NCI-H226 (cell line): ENCODE measurements at regions not wholly inside any gene's neighbourhood (a gene's known extent, or its start where the extent isn't known, plus 50 kb on each side); places are given as distances from the start of the nearest gene placed in this dataset.
A peak's percentile ranks its signal among the peaks of the same experiment; 100 is the strongest.

Experiments
- DNase-seq: peaks from one replicate; pipeline ENCODE4 v3.0.0-alpha.2; 2015

DNA sequence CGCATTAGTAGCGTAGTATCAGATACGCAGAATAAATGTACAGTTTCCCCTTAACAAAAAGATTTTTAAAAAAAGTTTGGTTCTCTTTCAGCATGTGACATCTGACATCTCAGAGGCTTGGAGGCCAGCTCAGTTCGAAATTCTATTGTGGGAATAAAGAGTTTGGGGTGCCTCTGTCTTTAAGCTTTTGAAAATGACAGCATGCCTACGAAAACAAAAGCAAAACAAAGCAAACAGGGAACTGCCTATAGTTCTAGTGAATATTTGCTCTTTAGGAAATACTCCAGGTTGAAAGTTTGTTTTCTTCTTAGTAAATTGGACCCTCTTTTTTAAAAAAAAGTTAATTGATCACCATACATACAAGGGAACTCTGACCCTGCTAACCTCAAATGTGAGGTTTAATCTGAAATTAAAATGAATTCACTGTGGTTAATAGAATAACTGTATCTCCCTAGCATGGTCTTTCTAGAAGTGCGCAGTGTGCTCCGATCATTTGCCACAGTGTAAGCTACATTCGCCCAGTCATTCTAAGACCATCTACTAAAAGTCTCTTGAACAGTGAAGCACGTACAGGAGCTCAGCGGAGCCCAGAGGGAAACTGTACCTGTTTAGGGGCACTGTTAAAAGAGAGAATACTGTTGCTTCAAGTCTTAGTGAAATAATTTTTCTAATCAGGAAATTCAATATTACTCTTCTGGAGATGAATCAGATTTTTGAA lies 347.0 kb upstream of the CDH2 start:
- no peak for DNase-seq

DNA sequence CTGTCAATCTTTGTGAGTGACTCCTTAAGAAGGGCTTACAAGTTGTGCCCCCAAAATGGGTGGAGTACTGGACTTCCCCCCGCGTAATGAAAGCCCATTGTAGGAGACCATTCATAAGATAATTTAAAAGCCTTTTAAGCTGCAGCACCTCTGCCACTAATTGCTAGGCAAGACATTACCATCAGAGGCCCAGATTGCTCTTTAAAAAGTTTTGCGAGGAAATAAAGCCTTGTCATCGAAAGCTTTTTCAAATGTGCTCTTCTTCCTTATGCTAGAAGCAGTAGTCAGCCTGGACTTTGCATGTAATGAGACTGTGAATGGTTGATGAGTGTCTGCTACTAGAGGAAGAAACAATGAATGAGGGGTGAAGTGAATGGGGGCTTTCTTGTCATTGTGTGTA lies 345.3 kb upstream of the CDH2 start:
- DNase-seq: no peak

DNA sequence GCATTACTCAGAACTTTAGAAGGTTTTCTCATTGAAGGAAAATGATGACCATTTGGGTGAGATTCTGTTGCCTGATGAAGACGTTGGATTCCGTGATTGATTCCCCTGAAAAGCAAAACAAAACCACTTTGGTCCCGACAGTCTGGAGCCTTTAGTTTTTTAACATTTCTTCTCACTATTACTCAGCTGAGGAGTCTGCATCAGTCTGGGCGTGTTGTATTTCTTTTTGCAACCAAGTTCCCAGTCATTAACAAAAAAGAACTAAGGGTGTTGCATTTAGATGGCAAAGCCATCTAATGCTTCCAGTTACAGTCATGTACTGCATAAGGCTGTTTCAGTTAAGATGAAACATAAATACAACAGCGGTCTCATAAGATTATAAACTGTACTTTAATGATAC lies 343.1 kb upstream of the CDH2 start:
- no peak for DNase-seq

DNA sequence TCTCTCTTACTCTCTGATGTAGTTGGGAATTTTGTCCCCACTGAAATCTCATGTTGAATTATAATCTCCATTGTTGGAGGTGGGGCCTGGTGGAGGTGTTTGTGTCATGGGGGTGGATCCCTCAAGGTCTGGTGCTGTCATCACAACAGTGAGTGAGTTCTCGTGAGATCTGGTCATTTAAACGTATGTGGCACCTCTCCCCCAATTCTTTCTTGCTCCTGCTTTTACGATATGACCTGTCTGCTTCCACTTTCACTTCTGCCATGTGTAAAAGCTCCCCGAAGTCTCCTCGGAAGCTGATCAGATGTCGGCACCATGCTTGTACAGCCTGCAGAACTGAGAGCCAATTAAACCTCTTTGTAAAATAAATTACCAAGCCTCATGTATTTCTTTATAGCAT lies 337.8 kb upstream of the CDH2 start:
- no peak for DNase-seq

DNA sequence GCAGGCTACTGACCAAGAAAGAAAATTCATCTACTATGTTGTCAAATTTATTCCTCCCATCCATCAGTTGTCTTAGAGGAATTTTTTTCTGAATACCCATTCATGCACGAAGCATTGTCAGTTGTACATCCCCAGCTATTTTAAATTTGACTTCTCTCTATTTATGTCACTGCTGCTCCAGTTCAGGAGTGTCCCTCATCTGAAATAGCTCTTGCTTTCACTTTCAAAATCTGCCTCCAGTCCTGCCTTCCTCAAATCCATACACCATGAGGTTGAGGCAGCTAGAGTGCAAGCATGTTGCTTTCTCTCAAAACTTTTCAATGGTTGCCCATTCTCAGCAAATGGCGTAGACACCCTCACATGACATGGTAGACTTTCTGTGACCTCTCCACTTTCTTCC lies 335.4 kb upstream of the CDH2 start:
- no peak for DNase-seq

DNA sequence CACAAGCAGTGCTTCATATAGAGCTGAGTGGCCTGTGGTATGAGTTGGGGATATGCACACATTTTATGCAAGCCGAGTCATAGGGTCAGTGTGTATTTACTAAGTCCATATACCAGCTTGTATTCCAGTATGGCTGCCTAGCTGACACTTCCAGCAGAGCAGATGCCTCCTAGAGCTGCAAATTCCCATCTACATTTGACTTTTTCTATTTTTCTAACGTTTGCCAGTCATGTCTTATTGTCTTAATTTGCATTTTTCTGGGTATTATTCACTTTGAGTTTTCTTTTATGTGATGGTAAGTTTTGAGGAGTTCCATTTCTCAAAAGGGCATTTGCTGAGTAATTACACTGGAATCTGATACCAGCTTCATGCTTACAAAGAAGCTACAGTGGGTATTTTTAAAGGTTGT lies 334.5 kb upstream of the CDH2 start:
- DNase-seq: peak; percentile 62

DNA sequence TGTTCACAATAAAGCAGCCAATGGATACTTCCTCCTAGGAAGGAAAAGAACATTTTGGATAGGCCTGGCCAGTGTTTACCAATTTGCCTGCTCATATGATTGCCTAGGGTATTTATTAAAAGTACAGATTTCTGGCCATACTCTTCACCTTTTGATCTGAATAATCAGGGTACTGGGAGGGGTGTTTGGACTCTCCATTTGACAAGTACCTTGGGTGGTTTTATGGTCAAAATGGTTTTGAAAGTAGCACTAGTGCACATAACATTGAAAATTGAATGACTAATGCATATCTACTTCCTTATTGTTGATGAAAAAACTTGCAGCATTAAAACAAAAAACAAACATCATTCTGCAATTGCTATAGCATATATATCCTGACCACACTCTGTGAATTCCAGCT lies 333.3 kb upstream of the CDH2 start:
- no peak for DNase-seq

DNA sequence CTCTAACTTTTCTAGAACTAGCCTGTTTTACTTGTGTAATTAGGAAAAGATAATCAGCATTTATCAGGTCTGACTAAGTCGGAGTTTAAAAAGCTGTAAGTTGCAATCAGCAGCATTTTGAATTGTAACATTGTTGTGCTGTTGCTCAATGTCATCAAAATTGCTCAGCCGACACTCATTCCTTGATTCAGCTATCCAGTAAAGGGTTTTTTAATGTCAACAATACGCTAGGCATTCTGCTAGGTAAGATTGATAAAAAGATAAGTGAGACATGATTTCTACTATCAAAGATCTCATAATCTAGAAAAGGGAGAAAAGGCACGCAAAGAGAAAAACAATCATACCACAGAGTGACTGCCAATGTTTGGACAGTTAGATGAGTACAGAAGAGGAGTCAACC lies 327.1 kb upstream of the CDH2 start:
- no peak for DNase-seq

DNA sequence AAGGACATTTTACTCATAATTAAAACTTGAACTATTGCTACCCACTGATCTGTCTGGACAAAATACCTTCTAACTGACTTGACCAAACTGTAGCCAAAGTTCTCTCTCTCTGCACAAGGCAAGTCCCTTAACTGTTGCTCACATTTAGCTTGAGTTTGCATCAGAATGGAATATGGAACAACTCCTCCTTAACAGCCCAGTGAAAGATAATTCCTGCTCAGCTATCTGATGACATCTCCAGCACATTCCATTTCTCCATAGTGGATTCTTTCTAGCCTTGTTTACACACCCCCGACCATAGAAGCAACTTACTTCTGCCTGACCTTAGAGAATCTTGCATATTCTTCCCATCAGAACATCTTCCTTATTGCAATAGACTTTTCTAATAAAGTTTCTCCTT lies 317.2 kb upstream of the CDH2 start:
- DNase-seq: peak; percentile 56

DNA sequence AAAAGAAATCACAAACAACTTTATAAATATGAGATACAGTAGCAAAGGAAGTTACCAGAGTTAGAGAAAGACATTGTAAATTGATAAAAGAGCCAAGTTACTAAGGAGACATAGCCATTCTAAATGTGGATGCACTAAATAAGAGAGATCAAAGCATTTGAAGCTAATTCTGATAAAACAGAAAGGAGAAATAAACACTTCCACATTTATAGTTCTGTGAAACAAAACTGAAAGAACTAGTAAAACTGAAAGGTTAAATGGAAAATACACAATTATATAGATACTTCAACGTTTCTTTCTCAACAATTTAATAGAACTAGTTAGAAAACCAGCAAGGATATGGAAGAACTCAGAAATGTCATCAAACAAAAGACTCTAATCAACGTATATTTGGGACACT lies 309.0 kb upstream of the CDH2 start:
- DNase-seq: no peak

DNA sequence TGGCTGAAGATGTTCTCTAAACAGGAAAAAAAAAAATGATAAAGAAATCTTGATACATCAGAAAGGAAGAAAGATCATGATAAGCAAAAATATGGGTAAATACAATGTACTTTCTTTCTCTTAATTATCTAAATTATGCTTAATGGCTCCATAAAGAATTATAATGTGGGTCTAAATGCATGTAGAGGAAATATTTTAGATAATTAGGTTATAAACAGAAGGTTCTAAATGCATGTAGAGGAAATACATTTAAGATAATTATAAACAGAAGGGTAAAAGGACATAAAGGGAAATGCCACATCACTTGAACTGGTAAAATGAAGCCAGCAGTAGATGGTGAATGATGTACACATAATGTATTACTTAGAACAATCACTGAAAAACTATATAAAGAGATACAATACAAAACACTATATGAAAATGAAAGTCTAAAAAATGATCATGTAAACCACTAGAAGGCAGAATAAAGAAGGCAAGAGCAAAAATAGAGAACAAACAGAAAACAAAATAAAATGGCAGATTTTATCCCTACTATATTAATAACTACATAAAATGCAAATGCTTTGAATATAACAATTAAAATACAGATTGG lies 308.4 kb upstream of the CDH2 start:
- DNase-seq: no peak

DNA sequence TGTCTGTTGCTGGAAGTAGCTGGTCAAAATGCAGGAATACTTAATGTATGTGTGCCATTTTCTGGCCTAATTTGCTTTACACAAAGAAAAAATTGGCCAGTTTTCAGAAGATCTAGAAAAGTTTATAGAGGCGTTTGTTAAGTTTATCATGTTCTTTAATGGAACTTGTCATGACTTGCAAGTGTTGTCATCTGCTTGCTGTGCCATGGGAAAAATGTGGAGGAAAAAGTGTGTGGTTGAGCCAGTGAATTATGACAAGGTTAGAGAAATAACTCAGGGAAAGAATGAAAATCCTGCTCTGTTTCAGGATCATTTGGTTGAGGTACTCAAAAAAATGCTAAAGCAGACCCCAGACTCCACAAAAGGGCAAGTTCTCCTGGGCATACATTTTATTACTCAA lies 301.6 kb upstream of the CDH2 start:
- no peak for DNase-seq

DNA sequence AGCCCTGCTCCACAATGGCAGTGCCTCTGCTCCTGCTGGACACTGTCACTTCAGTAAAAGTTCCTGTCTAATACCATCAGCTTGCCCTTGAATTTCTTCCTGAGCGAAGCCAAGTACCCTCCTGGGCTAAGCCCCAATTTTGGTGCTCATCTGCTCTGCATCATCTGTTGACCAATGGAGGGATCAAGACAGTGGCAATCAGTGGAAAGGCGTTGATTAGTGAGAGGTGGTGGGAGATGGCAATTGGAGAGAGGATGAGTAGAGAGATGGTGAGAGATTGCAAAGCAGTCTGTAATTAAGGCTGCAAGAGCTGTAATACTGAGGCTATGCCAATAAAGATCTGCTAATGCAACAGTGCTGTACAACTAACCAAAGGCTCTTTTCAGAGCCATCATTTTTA lies 299.4 kb upstream of the CDH2 start:
- DNase-seq: no peak

DNA sequence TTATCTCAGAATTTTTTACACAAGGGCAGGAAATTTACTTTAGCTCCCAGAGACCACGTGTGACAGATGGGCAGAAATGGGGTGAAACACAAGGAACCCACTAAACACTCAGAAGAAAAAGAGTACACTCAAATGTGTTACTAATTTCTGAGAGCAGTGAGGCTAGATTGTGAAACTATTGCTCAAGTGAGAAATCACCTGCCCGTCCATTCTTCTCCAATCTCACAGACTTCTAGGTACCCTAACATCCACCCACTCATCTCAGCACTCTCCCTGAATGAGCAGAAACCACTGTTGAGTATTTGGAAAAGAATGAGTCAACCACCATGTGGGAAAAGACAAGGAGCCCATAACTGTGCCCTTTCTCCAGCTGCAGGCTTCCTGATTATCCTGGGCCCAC lies 293.0 kb upstream of the CDH2 start:
- peak; percentile 26 for DNase-seq

DNA sequence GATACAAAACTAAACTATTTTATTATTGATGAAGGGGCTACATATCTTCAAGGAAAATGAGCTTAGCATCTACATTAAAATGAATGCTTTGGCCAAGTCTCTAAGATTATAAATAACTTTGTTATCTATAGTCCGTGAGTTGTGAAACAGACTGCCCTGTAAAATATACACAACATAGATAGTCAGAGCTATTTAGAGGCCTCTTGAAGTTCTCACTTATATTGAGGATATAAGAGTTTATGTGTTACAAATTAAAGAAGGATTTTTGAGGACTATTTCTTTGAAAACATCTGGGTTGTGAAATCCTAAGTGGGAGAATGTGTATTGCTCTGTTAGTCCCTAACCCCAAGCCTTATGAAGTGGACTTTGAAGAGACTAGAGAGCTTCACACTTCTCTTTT lies 292.0 kb upstream of the CDH2 start:
- no peak for DNase-seq

DNA sequence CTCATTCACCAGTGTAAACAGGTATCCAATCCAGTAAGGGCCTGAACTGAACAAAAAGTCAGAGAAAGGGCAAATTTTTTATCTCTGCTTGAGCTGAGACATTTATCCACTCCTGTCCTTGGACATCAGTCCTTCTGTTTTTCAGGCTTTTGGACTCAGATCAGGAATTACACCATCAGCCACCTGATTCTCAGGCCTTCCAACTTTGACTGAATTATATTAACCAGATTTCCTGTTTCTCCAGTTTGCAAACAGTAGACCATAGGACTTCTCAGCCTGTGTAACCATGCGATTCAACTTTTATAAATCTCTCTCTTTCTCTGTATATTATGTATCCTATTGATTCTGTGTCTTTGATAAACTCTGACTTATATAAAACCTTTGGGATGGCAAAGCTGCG lies 289.3 kb upstream of the CDH2 start:
- no peak for DNase-seq

DNA sequence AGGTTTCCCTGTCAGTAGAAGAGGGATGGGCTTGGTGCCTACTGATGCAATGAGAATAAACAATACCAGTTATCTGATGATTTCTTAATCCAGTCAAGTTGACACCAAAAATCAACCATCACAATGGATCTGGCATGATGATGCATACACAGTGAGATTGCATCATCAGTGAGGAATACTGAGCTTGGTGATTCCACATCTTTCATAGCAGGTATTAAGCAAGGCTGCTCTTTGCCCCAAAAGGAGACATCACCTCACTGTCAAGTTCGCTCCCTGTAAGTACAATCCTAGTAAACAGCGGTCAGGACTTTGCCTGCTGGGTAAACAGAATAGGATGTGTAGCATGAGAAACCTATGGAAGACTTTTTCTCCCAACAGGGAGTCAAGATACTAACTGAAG lies 282.7 kb upstream of the CDH2 start:
- peak; percentile 40 for DNase-seq

DNA sequence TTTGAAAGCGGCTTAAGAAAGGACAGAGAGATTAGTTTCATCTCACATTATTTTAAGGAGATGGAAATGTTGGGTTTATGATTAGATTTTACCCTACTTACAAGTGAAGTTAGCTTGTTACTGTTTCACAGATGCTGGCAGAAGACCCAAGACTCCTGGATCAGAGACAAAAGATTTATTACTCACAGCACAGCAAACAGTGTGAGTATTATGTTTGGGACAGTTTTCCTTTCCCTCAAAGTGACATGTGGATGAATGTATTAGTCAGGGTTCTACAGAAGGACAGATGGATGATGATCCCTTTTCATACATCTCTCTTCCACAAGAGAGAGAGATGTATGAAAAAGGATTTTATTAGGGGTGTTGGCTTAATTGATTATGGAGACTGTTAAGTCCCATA lies 281.8 kb upstream of the CDH2 start:
- no peak for DNase-seq

DNA sequence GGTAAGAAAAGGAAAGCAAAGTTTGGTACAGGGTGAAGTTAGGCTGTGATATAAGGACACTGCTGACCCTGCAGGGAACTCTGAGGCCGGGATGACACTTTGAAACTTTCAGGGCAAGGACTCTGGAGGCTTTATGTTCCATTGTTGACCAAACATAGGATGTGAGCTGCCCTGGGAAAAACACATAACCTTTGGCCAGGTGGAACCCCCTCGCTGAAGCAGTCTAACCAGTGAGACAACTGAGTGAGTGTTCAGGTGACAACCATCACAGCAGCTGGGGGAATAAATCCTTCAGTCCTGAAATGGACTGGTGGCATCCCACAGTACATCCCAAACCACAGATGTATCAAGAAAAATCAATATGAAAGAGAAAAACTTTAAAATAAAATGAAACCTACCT lies 280.9 kb upstream of the CDH2 start:
- DNase-seq: no peak

DNA sequence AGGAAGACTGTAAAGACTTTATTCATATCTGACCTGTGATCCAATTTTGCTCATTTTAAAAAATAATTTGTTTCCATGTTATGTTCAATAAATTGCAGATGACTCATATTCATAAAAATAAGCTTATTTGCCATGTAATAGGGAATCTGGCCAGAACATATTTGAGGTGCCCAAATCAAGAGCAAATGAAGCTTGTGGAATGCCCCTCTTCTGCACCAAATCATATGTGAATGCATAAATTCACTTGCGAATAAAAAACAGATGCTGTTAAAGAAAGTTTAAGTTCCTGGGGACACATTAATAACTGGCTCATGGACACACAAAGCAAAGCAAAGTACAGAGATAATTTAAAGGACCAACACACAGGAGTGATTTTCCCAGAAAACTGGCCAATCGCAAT lies 279.0 kb upstream of the CDH2 start:
- no peak for DNase-seq

DNA sequence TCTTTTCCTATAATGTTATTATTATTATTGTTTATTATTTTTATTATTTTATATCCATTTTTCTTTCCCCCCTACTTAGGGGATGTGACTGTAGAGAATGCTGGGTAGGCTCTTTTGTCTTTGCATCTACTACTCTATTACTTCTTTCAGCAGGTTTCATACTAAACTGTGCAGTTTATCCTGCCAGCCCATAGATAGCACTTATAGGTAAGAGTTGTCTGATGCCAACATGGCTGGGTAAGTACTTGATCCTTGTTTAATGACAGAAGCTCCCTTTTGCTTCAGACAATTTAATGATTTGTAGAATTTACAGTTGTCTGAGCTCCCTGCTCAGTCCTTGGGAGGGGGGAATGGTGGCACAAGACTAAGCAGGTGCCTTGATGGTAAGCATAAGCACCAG lies 262.9 kb upstream of the CDH2 start:
- no peak for DNase-seq

DNA sequence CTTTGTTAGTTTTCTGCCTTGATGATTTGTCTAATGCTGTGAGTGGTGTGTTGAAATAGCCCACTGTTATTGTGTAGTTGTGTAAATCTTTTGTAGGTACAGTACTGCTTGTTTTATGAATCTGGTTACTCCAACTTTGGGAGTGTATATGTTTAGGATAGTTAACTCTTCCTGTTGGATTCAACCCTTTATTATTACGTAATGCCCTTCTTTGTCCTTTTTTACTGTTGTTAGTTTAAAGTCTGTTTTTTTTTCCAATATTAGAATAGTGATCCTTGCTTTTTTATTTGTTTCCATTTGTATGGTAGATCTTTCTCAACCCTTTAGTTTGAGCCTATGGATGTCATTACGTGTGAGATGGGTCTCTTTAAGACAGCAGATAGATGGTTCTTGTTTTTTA lies 261.5 kb upstream of the CDH2 start:
- no peak for DNase-seq

DNA sequence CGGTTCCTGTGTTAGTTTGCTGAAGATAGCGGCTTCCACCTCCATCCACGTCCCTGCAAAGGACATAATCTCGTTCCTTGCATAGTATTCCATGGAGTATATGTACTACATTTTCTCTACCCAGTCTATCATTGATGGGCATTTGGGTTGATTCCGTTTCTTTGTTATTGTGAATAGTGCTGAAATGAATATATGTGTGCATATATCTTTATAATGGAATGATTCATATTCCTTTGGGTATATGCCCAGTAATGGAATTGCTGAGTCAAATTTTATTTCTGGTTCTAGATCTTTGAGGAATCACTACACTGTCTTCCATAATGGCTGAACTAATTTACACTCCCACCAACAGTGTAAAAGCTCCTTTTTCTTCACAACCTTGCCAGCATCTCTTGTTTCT lies 255.4 kb upstream of the CDH2 start:
- DNase-seq: peak; percentile 35

DNA sequence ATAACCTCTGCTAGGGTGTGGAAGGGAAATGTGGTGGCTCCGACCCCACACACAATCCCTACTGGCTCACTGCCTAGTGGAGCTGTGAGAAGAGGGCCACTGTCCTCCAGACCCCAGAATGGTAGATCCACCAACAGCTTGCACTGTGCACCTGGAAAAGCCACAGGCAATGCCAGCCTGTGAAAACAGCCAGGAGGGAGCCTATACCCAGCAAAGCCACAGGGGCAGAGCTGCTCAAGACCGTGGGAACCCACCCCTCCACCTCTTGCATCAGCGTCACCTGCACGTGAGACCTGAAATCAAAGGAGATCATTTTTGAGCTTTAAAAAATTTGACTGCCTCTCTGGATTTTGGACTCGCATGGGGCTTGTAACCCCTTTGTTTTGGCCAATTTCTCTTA lies 249.0 kb upstream of the CDH2 start:
- DNase-seq: no peak

DNA sequence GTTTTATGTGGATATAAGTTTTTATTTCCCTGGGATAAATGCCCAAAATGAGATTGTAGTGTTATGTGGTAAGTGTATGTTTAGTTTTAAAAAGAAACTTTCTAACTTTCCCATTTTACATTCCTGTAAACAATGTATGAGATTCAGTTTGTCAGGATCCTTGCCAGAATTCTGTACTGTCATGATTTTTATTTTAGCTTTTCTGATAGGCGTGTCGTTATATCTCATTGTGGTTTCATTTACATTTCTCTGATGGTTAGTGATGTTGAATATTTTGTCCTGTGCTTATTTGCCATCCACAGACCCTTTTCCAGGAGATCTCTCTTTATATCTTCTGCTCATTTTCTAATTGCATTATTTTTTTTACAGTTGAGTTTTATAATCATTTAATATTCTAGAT lies 245.6 kb upstream of the CDH2 start:
- DNase-seq: no peak
